Prostate gland (tissue), 2 donors: ENCODE measurements at regions not wholly inside any gene's neighbourhood (a gene's known extent, or its start where the extent isn't known, plus 50 kb on each side); places are given as distances from the start of the nearest gene placed in this dataset.

Experiments used
- DNase-seq: peaks from one replicate; pipeline ENCODE4 v3.0.0-alpha.2; 2019; ENCODE audit warnings: low spot score
- H3K27ac ChIP-seq, 2 donors: fragments of 200-600 bp; sonication (generic); 2 replicates each; pipeline ENCODE4 v1.5.1; 2017 to 2019
- H3K27me3 ChIP-seq: fragments of 200-600 bp; sonication (generic); replicated peaks from 2 replicates; pipeline ENCODE4 v1.5.1; 2019; ENCODE audit not compliant: insufficient read depth
- H3K36me3 ChIP-seq, 2 donors: fragments of 200-600 bp; sonication (generic); 1 replicate in 1 of 2; 2 replicates in 1 of 2; pipeline versions ENCODE4 v1.5.1 to v1.8.1; 2017 to 2019
- H3K4me1 ChIP-seq: fragments of 200-600 bp; sonication (generic); replicated peaks from 2 replicates; pipeline ENCODE4 v1.5.1; 2019
- H3K4me3 ChIP-seq, 2 donors: fragments of 200-600 bp; sonication (generic); 2 replicates each; pipeline ENCODE4 v1.5.1; 2017 to 2019
- H3K9me3 ChIP-seq: fragments of 200-600 bp; sonication (generic); 2 replicates; pipeline ENCODE4 v1.5.1; 2017
- POLR2A ChIP-seq: fragments of 450-650 bp; IDR thresholded peaks from one replicate; pipeline ENCODE4 v1.6.1; 2016; ENCODE audit warnings: antibody characterized with exemption, mild to moderate bottlenecking
- POLR2AphosphoS5 ChIP-seq: sonication (generic); formaldehyde crosslinking; IDR thresholded peaks from one replicate; pipeline ENCODE4 v1.6.1; 2017; ENCODE audit warnings: antibody characterized with exemption
- WGBS: methylation state at CpG from one replicate; pipeline ENCODE4 v1.1.5; 2018; 5-methylcytosine and 5-hydroxymethylcytosine counted together
- intact Hi-C: fragments of 100-400 bp; cut with DNase I; formaldehyde crosslinking; loops from one replicate; pipeline ENCODE4 v1.14.2; 2022
- TF ChIP-seq, protein P1 (sequence below), 4 experiments: fragments of 200-600 bp in 2 of 4; fragments of 450-650 bp in 2 of 4; sonication (generic) in 2 of 4; IDR thresholded peaks; 1 replicate in 3 of 4; 2 replicates in 1 of 4; pipeline ENCODE4 v1.5.1; 2016 to 2019; ENCODE audit warnings: antibody characterized with exemption in 4 of 4, mild to moderate bottlenecking in 2 of 4, moderate library complexity in 2 of 4

- H3K27ac ChIP-seq = no peak overlapping the region
- H3K4me3 ChIP-seq = no peak overlapping the region
- intact Hi-C loops = no loop called here
- no peaks in the 10 kb centered on the region for H3K4me1 ChIP-seq
- H3K36me3 ChIP-seq = no peaks in the 10 kb centered on the region
- no peaks in the 10 kb centered on the region for H3K9me3 ChIP-seq
- H3K27me3 ChIP-seq = no peaks in the 10 kb centered on the region
- TF ChIP-seq POLR2AphosphoS5 = no peak
- no peak for TF ChIP-seq POLR2A
- TF ChIP-seq, protein P1, sequence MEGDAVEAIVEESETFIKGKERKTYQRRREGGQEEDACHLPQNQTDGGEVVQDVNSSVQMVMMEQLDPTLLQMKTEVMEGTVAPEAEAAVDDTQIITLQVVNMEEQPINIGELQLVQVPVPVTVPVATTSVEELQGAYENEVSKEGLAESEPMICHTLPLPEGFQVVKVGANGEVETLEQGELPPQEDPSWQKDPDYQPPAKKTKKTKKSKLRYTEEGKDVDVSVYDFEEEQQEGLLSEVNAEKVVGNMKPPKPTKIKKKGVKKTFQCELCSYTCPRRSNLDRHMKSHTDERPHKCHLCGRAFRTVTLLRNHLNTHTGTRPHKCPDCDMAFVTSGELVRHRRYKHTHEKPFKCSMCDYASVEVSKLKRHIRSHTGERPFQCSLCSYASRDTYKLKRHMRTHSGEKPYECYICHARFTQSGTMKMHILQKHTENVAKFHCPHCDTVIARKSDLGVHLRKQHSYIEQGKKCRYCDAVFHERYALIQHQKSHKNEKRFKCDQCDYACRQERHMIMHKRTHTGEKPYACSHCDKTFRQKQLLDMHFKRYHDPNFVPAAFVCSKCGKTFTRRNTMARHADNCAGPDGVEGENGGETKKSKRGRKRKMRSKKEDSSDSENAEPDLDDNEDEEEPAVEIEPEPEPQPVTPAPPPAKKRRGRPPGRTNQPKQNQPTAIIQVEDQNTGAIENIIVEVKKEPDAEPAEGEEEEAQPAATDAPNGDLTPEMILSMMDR (IDR thresholded peaks at IDR 0.05) = no peak
- DNase-seq = no peak
- WGBS = 56% methylated on average over 1 of the region's 1 CpG
These were observed 59.3 kb downstream of the DDIT4L start for GRCh38 chr4:100130964-100131363.

- H3K27me3 ChIP-seq = no peaks in the 10 kb centered on the region
These were observed 59.8 kb downstream of the DDIT4L start for GRCh38 chr4:100130491-100130890.

DNA sequence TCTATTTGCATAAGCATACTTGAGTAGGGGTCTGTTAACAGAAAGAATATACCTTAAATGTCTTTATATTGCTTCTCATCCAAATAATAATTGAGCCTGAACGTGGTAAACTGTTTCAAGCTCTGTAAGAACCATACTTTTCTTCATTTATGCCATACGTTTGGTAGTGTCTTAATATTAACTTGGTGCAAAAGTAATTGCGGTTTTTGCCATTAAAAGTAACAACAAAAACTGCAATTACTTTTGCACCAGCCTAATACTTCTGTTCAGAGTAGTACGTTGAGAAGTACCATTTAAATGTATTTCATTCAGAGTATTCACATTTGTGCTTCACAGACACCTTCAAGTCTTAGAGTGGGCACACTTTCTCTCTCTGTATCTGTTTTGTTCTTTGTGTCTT is 60.5 kb downstream of the DDIT4L start:
- Histone ChIP-seq H3K27ac (no peak overlapping the region), H3K9me3 (no peaks in the 10 kb centered on the region), H3K4me3 (no peak overlapping the region), H3K36me3 (no peaks in the 10 kb centered on the region), H3K4me1 (no peaks in the 10 kb centered on the region), H3K27me3 (no peaks in the 10 kb centered on the region)
- TF ChIP-seq POLR2AphosphoS5 = no peak
- TF ChIP-seq POLR2A = no peak
- TF ChIP-seq, protein P1 (IDR thresholded peaks at IDR 0.05) = no peak
- intact Hi-C loops = no loop called here
- 63% methylated on average over 4 of the region's 4 CpGs for WGBS
- no peak for DNase-seq

More at GRCh38 chr4:100130491-100130890, 59.8 kb downstream of the DDIT4L start:
- TF ChIP-seq POLR2A = no peak
- TF ChIP-seq, protein P1 (IDR thresholded peaks at IDR 0.05) = no peak
- no peak for TF ChIP-seq POLR2AphosphoS5
- WGBS = 52% methylated on average over 4 of the region's 4 CpGs
- DNase-seq = no peak
- Histone ChIP-seq H3K4me3 (no peak overlapping the region), H3K27ac (no peak overlapping the region), H3K4me1 (no peaks in the 10 kb centered on the region), H3K36me3 (no peaks in the 10 kb centered on the region), H3K9me3 (no peaks in the 10 kb centered on the region)
- intact Hi-C loops = no loop called here

- Histone ChIP-seq H3K27me3 (no peaks in the 10 kb centered on the region), H3K4me1 (no peaks in the 10 kb centered on the region), H3K9me3 (no peaks in the 10 kb centered on the region), H3K4me3 (no peak overlapping the region), H3K27ac (no peak overlapping the region), H3K36me3 (no peaks in the 10 kb centered on the region)
- DNase-seq = no peak
- WGBS = 62% methylated on average over 2 of the region's 2 CpGs
- intact Hi-C loops = no loop called here
- TF ChIP-seq POLR2A (no peak), POLR2AphosphoS5 (no peak)
- TF ChIP-seq, protein P1 (IDR thresholded peaks at IDR 0.05) = no peak
These were observed 61.9 kb downstream of the DDIT4L start for GRCh38 chr4:100128338-100128737.

DNA sequence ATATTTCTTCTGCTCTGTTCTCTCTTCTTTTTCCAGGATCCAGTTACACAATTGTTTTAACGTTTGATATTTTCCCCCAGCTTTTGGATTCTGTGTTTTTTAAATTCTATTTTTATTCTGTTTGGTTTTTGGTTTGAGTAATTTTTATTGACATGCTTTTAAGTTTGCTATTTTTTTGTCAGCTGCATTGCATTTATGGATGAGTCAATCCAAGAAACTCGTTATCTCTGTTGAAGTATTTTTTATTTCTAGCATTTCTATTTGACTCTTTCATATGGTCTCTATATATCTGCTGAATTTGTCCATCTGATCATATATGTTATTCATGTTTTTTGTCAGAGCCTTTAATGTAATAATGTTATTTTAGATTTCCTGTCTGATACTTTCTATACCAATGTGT is 65.6 kb downstream of the DDIT4L start:
- H3K27me3 ChIP-seq = no peaks in the 10 kb centered on the region
- H3K27ac ChIP-seq = no peak overlapping the region
- intact Hi-C loops = no loop called here
- DNase-seq = no peak
- H3K36me3 ChIP-seq = no peaks in the 10 kb centered on the region
- 50% methylated on average over 2 of the region's 2 CpGs for WGBS
- H3K4me3 ChIP-seq = no peak overlapping the region
- H3K9me3 ChIP-seq = no peaks in the 10 kb centered on the region
- TF ChIP-seq POLR2AphosphoS5 = no peak
- no peaks in the 10 kb centered on the region for H3K4me1 ChIP-seq
